ENCODE measurements at regions not wholly inside any gene's neighbourhood (a gene's known extent, or its start where the extent isn't known, plus 50 kb on each side); places are given as distances from the start of the nearest gene placed in this dataset.

- TF ChIP-seq, protein P1, sequence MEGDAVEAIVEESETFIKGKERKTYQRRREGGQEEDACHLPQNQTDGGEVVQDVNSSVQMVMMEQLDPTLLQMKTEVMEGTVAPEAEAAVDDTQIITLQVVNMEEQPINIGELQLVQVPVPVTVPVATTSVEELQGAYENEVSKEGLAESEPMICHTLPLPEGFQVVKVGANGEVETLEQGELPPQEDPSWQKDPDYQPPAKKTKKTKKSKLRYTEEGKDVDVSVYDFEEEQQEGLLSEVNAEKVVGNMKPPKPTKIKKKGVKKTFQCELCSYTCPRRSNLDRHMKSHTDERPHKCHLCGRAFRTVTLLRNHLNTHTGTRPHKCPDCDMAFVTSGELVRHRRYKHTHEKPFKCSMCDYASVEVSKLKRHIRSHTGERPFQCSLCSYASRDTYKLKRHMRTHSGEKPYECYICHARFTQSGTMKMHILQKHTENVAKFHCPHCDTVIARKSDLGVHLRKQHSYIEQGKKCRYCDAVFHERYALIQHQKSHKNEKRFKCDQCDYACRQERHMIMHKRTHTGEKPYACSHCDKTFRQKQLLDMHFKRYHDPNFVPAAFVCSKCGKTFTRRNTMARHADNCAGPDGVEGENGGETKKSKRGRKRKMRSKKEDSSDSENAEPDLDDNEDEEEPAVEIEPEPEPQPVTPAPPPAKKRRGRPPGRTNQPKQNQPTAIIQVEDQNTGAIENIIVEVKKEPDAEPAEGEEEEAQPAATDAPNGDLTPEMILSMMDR (IDR thresholded peaks at IDR 0.05): no peak
- no peak for TF ChIP-seq EZH2 (IDR thresholded peaks at IDR 0.05; ENCODE audit: borderline replicate concordance, insufficient read depth, low read depth, low read length, poor library complexity, severe bottlenecking)
Observed at GRCh38 chr7:115136796-115137443, 215.0 kb downstream of the MDFIC start.
